ENCODE measurements at regions not wholly inside any gene's neighbourhood (a gene's known extent, or its start where the extent isn't known, plus 50 kb on each side); places are given as distances from the start of the nearest gene placed in this dataset.

GRCh38 chr2:234601213-234601612 is 104.3 kb upstream of the ARL4C start:
- DNase-seq (ENCODE audit: low read depth): no peak

GRCh38 chr2:234597576-234597861 is 100.6 kb upstream of the ARL4C start:
- DNase-seq (ENCODE audit: low read depth): no peak

- DNase-seq (ENCODE audit: low read depth): no peak
Observed at GRCh38 chr2:234596696-234597575, 100.1 kb upstream of the ARL4C start.

GRCh38 chr2:234595829-234596228 is 98.9 kb upstream of the ARL4C start:
- DNase-seq (ENCODE audit: low read depth): no peak

GRCh38 chr2:234594715-234595114 is 97.8 kb upstream of the ARL4C start:
- DNase-seq (ENCODE audit: low read depth): no peak

GRCh38 chr2:234593636-234594035 is 96.8 kb upstream of the ARL4C start:
- no peak for DNase-seq (ENCODE audit: low read depth)

GRCh38 chr2:234592541-234592940 is 95.7 kb upstream of the ARL4C start:
- DNase-seq (ENCODE audit: low read depth): no peak

GRCh38 chr2:234590076-234590475 is 93.2 kb upstream of the ARL4C start:
- no peak for DNase-seq (ENCODE audit: low read depth)

- DNase-seq (ENCODE audit: low read depth): no peak
Observed at GRCh38 chr2:234588054-234588430, 91.2 kb upstream of the ARL4C start.

GRCh38 chr2:234587341-234588053 is 90.6 kb upstream of the ARL4C start:
- no peak for DNase-seq (ENCODE audit: low read depth)

GRCh38 chr2:234583331-234583730 is 86.5 kb upstream of the ARL4C start:
- no peak for DNase-seq (ENCODE audit: low read depth)

GRCh38 chr2:234580686-234581085 is 83.8 kb upstream of the ARL4C start:
- no peak for DNase-seq (ENCODE audit: low read depth)

- DNase-seq (ENCODE audit: low read depth): no peak
Observed at GRCh38 chr2:234579231-234579962, 82.5 kb upstream of the ARL4C start.

- no peak for DNase-seq (ENCODE audit: low read depth)
Observed at GRCh38 chr2:234578389-234578788, 81.5 kb upstream of the ARL4C start.

GRCh38 chr2:234577191-234577590 is 80.3 kb upstream of the ARL4C start:
- DNase-seq (ENCODE audit: low read depth): no peak

- no peak for DNase-seq (ENCODE audit: low read depth)
Observed at GRCh38 chr2:234571620-234572407, 74.9 kb upstream of the ARL4C start.

GRCh38 chr2:234570476-234570875 is 73.6 kb upstream of the ARL4C start:
- DNase-seq (ENCODE audit: low read depth): no peak

GRCh38 chr2:234569776-234570430 is 73.0 kb upstream of the ARL4C start:
- DNase-seq (ENCODE audit: low read depth): no peak

- no peak for DNase-seq (ENCODE audit: low read depth)
Observed at GRCh38 chr2:234566622-234567021, 69.7 kb upstream of the ARL4C start.

GRCh38 chr2:234565842-234566619 is 69.2 kb upstream of the ARL4C start:
- no peak for DNase-seq (ENCODE audit: low read depth)

- DNase-seq (ENCODE audit: low read depth): no peak
Observed at GRCh38 chr2:234565201-234565600, 68.3 kb upstream of the ARL4C start.

Data from HS-27A (cell line).